Nephron (organoid): ENCODE measurements at regions not wholly inside any gene's neighbourhood (a gene's known extent, or its start where the extent isn't known, plus 50 kb on each side); places are given as distances from the start of the nearest gene placed in this dataset.

Source experiments
- H3K27ac Mint-ChIP-seq, 3 experiments: 2 replicates each; pipeline ENCODE4 v1.8.0; 2020; ENCODE audit warnings: mixed read lengths in 3 of 3, mild to moderate bottlenecking in 2 of 3, moderate library complexity in 1 of 3
- H3K27me3 Mint-ChIP-seq: 2 replicates; pipeline ENCODE4 v1.8.0; 2021; ENCODE audit warnings: low read depth, mild to moderate bottlenecking, moderate library complexity, mixed read lengths
- H3K36me3 Mint-ChIP-seq: 2 replicates; pipeline ENCODE4 v1.8.0; 2020; ENCODE audit warnings: low read depth, mixed read lengths
- H3K4me1 Mint-ChIP-seq: 2 replicates; pipeline ENCODE4 v1.8.0; 2020; ENCODE audit warnings: mixed read lengths
- H3K4me3 Mint-ChIP-seq, 3 experiments: 2 replicates each; pipeline ENCODE4 v1.8.0; 2020; ENCODE audit warnings: mild to moderate bottlenecking in 3 of 3, mixed read lengths in 3 of 3, moderate library complexity in 2 of 3
- H3K9me3 Mint-ChIP-seq: 2 replicates; pipeline ENCODE4 v1.8.0; 2020; ENCODE audit warnings: mixed read lengths
- TF ChIP-seq, protein P1 (sequence below), 3 experiments: fragments of 200-600 bp; sonication (generic); IDR thresholded peaks; one replicate each; pipeline ENCODE4 v1.5.0; 2021; ENCODE audit warnings: antibody characterized with exemption in 3 of 3; ENCODE audit not compliant: unreplicated experiment in 3 of 3

- Mint-ChIP-seq H3K4me1 (no peaks in the 10 kb centered on the region), H3K4me3 (no peak overlapping the region), H3K27ac (no peak overlapping the region), H3K9me3 (no peaks in the 10 kb centered on the region), H3K36me3 (no peaks in the 10 kb centered on the region), H3K27me3 (no peaks in the 10 kb centered on the region)
- TF ChIP-seq, protein P1, sequence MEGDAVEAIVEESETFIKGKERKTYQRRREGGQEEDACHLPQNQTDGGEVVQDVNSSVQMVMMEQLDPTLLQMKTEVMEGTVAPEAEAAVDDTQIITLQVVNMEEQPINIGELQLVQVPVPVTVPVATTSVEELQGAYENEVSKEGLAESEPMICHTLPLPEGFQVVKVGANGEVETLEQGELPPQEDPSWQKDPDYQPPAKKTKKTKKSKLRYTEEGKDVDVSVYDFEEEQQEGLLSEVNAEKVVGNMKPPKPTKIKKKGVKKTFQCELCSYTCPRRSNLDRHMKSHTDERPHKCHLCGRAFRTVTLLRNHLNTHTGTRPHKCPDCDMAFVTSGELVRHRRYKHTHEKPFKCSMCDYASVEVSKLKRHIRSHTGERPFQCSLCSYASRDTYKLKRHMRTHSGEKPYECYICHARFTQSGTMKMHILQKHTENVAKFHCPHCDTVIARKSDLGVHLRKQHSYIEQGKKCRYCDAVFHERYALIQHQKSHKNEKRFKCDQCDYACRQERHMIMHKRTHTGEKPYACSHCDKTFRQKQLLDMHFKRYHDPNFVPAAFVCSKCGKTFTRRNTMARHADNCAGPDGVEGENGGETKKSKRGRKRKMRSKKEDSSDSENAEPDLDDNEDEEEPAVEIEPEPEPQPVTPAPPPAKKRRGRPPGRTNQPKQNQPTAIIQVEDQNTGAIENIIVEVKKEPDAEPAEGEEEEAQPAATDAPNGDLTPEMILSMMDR (IDR thresholded peaks at IDR 0.05; ENCODE audit: unreplicated experiment in 3 of 3): no peak
Observed at GRCh38 chr13:65892859-65893258, 1337.3 kb downstream of the PCDH9 start.

DNA sequence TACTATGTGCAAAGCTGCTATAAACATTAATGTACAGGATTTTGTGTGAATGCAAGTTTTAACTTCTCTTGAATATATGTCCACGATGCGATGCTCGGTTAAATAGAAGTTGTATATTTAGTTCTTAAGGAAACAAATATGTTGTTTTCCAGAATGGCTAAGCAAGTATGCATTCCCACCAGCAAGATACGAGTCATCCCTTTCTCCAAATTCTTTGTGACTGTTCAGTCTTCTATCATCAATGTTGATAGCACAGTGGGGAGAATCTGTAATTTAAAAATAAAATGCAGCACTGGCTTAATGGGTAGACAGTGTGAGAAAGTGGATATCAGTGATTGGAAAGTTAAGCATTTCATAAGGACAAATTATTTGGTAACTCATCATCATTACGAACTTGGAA is 1340.8 kb downstream of the PCDH9 start:
- TF ChIP-seq, protein P1 (IDR thresholded peaks at IDR 0.05; ENCODE audit: unreplicated experiment in 3 of 3): no peak
- no peaks in the 10 kb centered on the region for H3K4me1 Mint-ChIP-seq
- H3K36me3 Mint-ChIP-seq: no peaks in the 10 kb centered on the region
- no peaks in the 10 kb centered on the region for H3K27me3 Mint-ChIP-seq
- no peak overlapping the region for H3K27ac Mint-ChIP-seq
- no peak overlapping the region for H3K4me3 Mint-ChIP-seq
- H3K9me3 Mint-ChIP-seq: no peaks in the 10 kb centered on the region

DNA sequence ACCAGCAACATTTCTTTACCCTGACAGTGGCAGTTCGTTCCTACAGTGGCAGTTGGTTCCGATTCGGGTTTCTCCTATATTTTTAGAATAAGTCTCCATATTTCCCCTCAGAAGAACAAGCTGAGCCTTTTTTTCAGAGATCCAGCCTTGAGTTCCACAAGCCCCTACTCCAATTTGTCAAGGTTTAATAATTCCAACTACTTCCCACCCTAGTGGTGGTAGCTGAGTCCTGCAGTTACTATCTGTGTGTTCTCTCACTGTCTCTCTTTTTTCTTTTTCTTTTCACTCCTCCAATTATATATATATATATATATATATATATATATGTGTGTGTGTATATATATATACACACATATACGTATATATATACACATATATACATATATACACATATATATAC is 1347.3 kb downstream of the PCDH9 start:
- Mint-ChIP-seq H3K36me3 (no peaks in the 10 kb centered on the region), H3K27me3 (no peaks in the 10 kb centered on the region), H3K4me3 (no peak overlapping the region), H3K9me3 (peaks cover 7% of the 10 kb centered on the region), H3K4me1 (no peaks in the 10 kb centered on the region), H3K27ac (no peak overlapping the region)
- TF ChIP-seq, protein P1 (IDR thresholded peaks at IDR 0.05; ENCODE audit: unreplicated experiment in 3 of 3): peak in 1 of 3 experiments; percentile 19

- no peak overlapping the region for H3K4me3 Mint-ChIP-seq
- TF ChIP-seq, protein P1 (IDR thresholded peaks at IDR 0.05; ENCODE audit: unreplicated experiment in 3 of 3): no peak
- peaks cover 11% of the 10 kb centered on the region for H3K9me3 Mint-ChIP-seq
- H3K27me3 Mint-ChIP-seq: no peaks in the 10 kb centered on the region
- H3K27ac Mint-ChIP-seq: no peak overlapping the region
- H3K4me1 Mint-ChIP-seq: no peaks in the 10 kb centered on the region
- no peaks in the 10 kb centered on the region for H3K36me3 Mint-ChIP-seq
Observed at GRCh38 chr13:65881561-65882155, 1348.5 kb downstream of the PCDH9 start.

DNA sequence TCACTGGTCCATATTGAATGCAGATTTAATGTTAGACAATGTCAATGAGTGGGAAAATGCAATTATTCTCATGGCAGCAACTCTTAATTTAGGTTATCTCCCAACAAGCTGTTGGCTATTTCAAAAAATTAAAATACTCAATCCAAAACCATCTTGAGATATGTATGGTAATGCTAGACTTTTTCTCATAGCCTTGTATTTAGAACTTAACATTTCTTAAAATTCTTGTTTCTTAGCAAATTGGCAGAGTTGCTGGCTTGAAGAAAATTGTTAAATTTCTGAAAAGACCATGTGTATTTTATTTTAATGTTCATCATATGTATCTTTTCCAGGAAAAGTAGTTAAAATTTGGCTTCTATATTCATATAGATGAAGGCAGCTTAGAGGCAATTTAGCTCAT is 1355.1 kb downstream of the PCDH9 start:
- Mint-ChIP-seq H3K9me3 (peaks cover 4% of the 10 kb centered on the region), H3K27me3 (no peaks in the 10 kb centered on the region), H3K36me3 (no peaks in the 10 kb centered on the region), H3K4me1 (no peaks in the 10 kb centered on the region), H3K27ac (no peak overlapping the region), H3K4me3 (no peak overlapping the region)
- TF ChIP-seq, protein P1 (IDR thresholded peaks at IDR 0.05; ENCODE audit: unreplicated experiment in 3 of 3): no peak

DNA sequence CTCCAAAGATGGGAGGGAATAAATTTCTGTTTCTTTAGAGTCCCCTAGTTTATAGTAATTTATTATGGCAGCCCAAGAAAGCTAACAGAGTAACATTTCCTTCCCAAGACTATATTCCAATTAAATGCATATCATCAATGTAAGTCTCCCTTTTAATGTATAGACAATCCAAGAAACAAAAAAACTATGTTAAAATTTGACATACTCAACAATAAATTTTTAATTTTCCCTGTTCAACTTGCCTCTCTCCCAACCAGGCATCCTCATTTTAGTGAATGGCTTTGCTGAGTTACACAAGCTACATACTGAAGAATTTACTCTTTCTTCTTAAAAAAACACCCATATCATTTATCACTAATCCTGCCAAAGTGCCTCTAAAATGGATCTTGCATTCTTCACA is 1357.7 kb downstream of the PCDH9 start:
- TF ChIP-seq, protein P1 (IDR thresholded peaks at IDR 0.05; ENCODE audit: unreplicated experiment in 3 of 3): no peak
- no peak overlapping the region for H3K4me3 Mint-ChIP-seq
- no peaks in the 10 kb centered on the region for H3K4me1 Mint-ChIP-seq
- H3K9me3 Mint-ChIP-seq: no peaks in the 10 kb centered on the region
- no peaks in the 10 kb centered on the region for H3K36me3 Mint-ChIP-seq
- H3K27me3 Mint-ChIP-seq: no peaks in the 10 kb centered on the region
- H3K27ac Mint-ChIP-seq: no peak overlapping the region
